Fibroblast of the aortic adventitia (primary cell): ENCODE measurements at regions not wholly inside any gene's neighbourhood (a gene's known extent, or its start where the extent isn't known, plus 50 kb on each side); places are given as distances from the start of the nearest gene placed in this dataset.

Experiments used
- DNase-seq: peaks from one replicate; pipeline ENCODE4 v3.0.0-alpha.2; 2010; ENCODE audit warnings: low read depth
- H3K4me3 ChIP-seq: 2 replicates; pipeline ENCODE4 v1.5.1; 2011; ENCODE audit warnings: low read depth, mild to moderate bottlenecking, control low read depth, low read length, moderate library complexity
- TF ChIP-seq, protein P1 (sequence below): IDR thresholded peaks from 2 replicates; pipeline ENCODE4 v1.5.1; 2011; ENCODE audit warnings: mild to moderate bottlenecking, low read length, control low read depth, inconsistent platforms; ENCODE audit not compliant: insufficient read depth

- no peak overlapping the region for H3K4me3 ChIP-seq
- DNase-seq = no peak
- TF ChIP-seq, protein P1, sequence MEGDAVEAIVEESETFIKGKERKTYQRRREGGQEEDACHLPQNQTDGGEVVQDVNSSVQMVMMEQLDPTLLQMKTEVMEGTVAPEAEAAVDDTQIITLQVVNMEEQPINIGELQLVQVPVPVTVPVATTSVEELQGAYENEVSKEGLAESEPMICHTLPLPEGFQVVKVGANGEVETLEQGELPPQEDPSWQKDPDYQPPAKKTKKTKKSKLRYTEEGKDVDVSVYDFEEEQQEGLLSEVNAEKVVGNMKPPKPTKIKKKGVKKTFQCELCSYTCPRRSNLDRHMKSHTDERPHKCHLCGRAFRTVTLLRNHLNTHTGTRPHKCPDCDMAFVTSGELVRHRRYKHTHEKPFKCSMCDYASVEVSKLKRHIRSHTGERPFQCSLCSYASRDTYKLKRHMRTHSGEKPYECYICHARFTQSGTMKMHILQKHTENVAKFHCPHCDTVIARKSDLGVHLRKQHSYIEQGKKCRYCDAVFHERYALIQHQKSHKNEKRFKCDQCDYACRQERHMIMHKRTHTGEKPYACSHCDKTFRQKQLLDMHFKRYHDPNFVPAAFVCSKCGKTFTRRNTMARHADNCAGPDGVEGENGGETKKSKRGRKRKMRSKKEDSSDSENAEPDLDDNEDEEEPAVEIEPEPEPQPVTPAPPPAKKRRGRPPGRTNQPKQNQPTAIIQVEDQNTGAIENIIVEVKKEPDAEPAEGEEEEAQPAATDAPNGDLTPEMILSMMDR = no peak
Measured at GRCh38 chr9:1606253-1606652, 408.9 kb upstream of the SMARCA2 start.

GRCh38 chr9:1612886-1613285 is 402.3 kb upstream of the SMARCA2 start:
- no peak overlapping the region for H3K4me3 ChIP-seq
- no peak for DNase-seq
- TF ChIP-seq, protein P1 = no peak

DNA sequence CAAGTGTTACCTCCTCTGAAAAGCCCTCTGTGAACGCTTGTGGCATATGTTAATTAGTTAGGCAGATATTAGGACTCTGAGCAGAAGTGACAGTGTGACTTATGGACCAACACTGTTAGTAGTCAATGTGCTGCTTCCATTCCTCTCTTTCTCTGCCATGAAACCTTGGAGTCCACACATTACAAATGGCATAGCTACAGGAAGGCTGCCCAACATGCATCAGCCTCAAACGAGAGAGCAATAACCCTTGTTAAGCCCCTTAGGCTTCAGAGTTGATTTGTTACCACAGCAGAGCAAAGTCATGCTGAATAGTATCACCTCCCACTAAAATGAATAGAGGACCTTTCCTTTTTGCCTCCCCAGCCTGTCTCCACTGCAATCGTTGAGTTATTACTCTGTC is 397.7 kb upstream of the SMARCA2 start:
- DNase-seq = no peak
- TF ChIP-seq, protein P1 = no peak
- no peak overlapping the region for H3K4me3 ChIP-seq

- no peak for DNase-seq
- TF ChIP-seq, protein P1 = no peak
- H3K4me3 ChIP-seq = no peak overlapping the region
Measured at GRCh38 chr9:1619915-1620710, 395.0 kb upstream of the SMARCA2 start.

DNA sequence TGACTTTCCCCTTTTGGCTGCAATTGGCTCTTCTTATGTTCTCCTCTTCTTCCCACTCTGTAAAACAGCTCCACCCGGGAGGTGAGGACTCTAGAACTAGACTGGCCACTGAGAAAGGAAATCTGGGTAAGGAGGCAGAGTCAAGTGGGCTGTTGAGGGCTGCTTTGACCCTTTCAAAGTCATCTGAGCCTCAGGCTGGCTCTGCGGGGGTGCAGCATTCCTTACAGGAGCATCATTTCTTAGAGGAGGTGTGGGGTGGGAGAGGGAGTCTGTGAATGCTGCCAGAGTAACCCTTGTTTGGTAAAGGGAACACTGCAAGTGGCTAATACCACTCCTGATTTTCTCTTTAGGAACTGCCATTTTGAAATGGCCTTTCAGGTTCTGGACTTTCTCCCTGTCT is 377.7 kb upstream of the SMARCA2 start:
- DNase-seq = no peak
- no peak overlapping the region for H3K4me3 ChIP-seq
- TF ChIP-seq, protein P1 = no peak

DNA sequence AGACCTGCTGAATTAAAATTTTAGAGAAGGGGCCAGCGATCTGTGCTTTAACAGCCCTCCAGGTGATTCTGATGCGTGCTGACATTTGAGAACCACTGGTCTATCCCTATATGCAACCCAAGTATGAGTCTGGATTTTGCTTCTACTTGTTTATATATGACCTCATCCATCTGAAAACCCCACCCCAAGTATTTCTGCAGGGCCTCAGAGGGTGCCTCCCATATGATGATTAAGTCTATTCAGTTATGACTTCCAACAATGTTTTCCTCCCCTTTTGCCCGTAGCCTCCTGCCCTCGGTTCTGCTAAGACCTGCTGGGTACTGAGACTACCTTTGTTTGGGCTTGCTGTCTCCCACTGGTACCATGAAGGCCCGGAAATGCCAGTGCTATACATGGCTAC is 376.0 kb upstream of the SMARCA2 start:
- TF ChIP-seq, protein P1 = no peak
- no peak overlapping the region for H3K4me3 ChIP-seq
- DNase-seq = no peak

DNA sequence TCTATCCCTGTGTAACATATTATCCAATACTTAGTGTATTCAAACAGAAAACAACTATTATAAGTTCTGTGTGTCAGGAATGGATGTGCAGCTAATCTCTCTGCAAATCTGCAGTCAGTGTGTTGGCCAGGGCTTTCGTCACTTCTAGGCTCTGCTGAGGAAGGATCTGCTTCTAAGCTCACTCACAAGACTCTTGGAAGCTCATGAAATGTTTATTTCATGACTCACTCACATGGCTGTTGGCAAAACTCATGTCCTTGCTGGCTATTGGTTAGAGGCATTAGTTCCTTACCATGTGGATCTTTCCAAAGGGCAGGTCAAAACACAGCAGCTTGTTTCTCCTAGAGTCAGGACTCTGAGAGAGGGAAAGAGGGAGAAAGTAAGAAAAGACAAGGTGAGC is 367.4 kb upstream of the SMARCA2 start:
- DNase-seq = no peak
- TF ChIP-seq, protein P1 = no peak
- H3K4me3 ChIP-seq = no peak overlapping the region
